GM18519 (cell line): ENCODE measurements at regions not wholly inside any gene's neighbourhood (a gene's known extent, or its start where the extent isn't known, plus 50 kb on each side); places are given as distances from the start of the nearest gene placed in this dataset.

Experiments used
- ATAC-seq: cut with Tn5 transposase; IDR thresholded peaks from one replicate; pipeline ENCODE4 v1.9.1; 2021; ENCODE audit warnings: mild to moderate bottlenecking, moderate library complexity; ENCODE audit not compliant: unreplicated experiment, low FRiP score

DNA sequence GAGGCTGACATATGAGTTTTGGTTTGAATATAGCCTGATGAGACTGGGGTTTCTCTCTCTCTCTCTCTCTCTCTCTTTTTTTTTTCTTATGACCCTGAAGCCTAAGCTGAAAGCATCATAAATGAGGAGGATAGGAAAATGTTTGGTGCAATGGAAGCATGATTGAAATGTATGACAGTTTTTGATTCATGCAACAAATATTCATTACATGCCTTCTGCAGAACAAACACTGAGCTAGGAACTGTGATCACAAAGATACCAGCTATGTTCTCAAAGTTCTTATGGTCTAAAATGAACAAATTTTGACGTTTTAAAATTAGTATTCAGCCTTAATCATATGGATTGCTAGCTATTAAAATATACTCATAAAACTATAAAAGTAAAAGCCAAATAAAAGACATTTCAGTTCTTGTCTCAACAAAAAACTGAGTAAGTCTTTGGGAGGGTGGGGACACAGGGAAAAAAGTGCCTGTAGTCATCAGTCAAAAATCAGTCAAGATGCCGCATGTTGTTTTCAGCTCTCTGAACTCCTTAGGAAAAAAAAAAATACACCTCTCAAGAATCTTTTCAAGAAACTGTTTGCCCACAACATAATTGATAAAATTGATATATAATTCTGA lies 57.2 kb downstream of the NKX6-1 start:
- no peak for ATAC-seq

DNA sequence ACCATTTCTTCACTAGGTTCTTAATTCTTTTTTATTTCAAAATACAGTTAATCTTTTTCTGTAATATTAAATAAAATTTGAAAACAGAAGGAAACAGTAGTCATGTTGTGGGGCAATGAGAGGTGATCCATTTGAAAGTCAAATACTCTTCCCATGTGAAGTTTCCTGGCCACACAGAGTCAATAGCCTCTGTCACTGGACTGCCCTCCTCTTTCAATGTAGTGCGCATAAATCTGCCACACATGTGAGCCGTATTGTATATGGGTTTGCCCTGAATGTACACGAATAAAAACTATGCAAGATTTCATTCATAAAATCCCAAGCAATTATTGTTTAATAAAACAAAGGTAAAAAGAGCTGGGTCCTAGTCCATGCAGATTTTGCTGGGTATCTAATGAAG lies 59.1 kb downstream of the NKX6-1 start:
- no peak for ATAC-seq

- no peak for ATAC-seq
These were observed 62.3 kb downstream of the NKX6-1 start for GRCh38 chr4:84436812-84437211.

DNA sequence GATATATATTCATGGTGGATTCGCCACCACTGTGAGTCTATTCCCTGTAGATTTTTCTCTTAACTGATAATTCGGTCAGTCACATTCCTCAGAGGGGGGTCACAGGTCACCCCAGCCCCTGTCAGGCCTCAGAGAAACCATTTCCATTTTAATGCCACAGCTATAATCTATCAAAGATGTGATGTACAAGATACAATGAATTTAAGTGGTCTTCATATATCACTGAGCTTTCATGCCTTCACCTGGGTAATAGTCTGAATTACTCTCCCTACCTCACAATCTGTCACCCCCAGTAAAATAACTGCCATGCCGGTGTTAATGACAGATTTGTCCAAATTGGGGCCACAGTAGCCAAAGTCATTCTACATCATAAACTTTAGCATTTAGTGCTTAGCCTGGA lies 64.7 kb downstream of the NKX6-1 start:
- ATAC-seq, result no peak

- ATAC-seq, result no peak
These were observed 65.4 kb downstream of the NKX6-1 start for GRCh38 chr4:84433633-84434222.

DNA sequence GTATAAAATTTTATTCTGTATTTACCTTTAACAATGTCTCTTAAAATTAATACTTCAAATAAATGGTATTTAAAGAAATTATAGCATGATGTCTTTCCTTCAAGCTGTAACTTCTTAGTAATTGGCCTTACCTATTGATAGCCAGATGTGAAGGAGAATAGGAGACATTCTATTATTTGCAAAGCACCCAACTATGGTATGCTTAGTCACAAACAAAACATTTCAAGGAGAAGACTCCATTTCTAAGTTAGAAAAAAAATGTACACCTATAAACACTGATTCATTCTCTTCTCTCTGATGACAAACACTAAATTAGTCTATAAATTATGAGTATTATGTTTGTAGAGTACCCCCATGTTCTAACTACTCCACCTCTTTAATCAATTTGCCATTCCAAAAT lies 66.4 kb downstream of the NKX6-1 start:
- ATAC-seq, result no peak

DNA sequence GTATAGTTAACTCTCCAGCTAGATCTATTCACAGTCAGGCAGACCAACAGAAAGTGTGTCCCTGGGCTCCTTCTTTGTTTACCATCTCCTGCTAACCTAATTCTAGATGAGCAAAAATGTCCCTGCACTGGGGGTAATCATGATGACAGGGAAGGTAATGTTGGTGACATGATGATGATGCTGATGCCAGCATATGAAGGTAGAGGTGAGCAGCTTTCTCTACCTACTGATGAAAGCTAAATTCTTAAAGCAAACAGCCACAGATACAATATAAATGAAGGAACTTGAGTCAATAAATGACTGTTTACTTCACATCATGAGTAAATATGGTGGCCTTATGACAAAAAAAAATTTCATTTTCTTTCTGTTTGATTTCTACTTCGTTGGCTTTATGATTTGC lies 78.5 kb downstream of the NKX6-1 start:
- no peak for ATAC-seq

DNA sequence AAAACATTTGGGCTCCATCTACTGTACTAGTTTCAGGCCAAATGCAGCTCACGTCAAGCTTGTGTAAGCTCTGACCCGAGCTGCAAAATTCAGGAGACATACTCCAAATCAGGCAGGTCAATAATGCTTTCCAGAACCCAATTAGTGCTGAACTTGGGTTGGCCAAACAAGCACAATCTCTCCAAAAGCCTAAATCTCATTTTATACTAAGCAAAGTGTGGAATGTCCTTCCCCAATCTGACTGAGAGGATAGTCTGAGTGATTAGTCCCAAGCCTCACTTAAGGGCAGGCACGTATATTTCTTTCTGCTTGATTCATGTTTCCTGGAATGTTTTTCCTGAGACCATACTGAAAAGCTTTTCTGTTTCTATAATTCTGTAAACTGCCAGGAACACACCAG lies 79.9 kb downstream of the NKX6-1 start:
- ATAC-seq, result no peak

DNA sequence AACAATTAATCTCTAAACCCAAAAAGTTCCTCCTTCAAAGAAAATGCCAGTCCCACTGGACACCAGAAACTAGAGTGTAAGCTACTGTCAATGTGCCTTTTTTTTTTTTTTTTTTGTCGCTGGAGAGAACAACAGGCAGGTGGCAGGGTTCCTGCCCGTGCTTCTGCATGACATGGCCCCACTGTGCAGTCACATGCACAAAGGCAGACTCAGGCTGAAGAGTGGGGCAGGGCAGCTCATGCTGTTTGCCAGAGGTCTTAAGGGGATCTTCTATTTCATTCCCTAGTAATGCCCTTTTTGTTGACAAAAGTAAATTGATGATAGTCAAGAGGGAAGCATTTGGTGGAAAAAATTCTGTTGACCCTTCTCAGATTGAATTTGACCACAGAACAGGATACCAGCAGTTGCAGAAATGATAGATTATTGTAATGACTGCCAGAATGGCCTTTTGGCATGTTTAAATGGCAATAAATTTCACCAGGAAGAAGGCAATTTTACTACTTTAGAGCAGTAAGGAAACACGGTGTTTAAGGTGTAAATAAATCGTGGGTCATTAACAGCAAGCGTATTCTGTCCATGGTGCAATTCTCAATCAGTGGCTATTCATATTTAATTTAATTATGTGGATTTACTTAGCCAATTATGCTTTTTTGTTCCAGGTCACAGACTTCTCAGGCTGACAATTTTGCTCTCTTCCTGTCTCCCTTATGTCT lies 80.9 kb downstream of the NKX6-1 start:
- ATAC-seq, result no peak

- ATAC-seq, result no peak
These were observed 85.1 kb downstream of the NKX6-1 start for GRCh38 chr4:84413976-84414375.

DNA sequence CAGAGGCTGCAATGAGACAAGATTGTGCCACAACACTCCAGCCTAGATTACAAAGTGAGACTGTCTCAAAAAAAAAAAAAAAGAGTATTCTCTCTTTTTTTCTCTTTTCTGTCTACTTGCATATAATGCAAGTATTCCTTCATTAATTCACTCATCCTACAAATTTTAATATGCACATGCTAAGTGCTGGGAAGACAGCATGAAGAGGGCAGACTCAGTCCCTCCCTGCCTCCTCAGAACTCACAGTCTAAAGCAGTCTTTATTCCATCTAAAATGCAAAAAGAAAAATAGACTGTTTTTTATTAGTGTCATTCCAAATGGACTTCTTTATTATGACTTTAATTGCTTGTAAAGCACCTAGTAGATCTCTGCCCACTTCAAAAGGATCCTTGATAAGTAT lies 85.6 kb downstream of the NKX6-1 start:
- ATAC-seq, result no peak

DNA sequence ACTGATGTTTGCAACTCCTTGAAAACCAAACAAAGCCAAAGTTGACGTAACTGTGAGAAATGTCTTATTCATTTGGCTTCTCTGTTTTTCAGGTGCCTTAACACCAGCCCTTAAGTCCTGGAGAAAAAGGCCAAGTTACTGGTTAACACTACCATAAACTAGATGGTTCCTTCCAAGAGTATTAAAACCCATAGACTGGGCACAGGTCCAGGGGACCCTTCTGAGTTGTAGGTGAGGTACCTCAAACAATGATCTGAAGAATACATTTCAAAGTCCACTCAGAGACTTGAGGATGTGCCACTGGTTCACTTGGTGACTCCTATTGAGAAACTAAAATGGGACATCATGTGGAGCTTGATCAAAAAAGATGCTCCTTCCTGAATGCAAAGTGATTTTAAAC lies 87.0 kb downstream of the NKX6-1 start:
- ATAC-seq, result no peak

DNA sequence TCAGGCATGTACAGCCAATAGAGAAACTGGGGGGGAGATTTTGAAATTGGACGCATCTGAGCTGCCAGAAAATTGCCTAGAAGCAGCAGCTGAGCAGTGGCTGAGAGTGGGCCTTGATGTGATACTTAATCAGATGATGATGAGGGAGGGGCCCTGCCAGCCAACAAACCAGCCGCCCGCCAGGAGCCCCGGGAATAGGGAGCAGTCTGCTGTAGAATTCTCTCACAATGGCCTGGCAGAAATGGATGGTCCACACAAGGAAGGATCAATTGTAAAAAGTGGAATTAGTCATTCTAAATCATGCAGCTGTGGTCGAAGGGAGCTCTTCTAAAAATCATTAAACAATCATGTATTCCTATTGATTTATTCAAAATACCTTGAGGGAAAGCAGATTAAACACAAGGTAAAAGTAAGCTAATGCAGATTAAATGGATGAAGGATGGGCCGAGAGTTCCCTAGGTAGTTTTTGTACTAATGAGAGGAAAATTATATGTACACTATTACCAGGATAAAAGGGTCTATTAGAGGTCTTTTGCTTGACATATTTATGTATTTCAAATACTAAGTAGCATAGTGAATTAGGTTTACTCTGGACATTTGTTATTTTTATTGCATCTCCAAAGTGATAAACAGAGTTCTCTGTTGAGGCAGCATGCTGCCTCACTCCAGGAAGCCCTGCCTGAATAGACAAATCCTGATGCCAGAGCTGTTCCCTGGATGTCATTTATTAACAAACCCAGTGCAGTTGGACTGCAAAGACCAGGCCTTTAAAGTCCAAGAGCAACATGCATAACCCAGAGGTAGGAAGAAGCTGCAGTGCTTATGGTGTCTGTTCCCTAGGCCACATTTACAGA lies 91.3 kb downstream of the NKX6-1 start:
- no peak for ATAC-seq

DNA sequence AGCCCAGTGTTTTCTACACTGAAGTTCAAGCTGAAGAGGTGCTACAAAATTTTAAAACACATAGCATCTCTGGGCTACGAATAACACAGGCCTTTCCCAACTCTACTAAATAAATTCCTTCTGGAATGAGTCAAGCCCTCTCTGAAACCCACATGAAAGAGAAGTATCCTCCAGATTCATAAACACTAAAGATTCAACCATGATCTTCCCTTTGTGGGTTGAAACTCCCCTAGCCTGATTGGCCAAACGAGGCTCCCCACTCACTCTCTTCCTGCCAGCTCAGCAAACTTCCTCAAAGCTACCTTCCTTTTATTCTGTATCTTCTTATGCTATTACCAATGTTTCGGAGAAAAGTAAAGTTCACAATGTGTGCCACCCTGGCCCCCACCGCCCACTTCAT lies 95.4 kb downstream of the NKX6-1 start:
- ATAC-seq, result no peak

DNA sequence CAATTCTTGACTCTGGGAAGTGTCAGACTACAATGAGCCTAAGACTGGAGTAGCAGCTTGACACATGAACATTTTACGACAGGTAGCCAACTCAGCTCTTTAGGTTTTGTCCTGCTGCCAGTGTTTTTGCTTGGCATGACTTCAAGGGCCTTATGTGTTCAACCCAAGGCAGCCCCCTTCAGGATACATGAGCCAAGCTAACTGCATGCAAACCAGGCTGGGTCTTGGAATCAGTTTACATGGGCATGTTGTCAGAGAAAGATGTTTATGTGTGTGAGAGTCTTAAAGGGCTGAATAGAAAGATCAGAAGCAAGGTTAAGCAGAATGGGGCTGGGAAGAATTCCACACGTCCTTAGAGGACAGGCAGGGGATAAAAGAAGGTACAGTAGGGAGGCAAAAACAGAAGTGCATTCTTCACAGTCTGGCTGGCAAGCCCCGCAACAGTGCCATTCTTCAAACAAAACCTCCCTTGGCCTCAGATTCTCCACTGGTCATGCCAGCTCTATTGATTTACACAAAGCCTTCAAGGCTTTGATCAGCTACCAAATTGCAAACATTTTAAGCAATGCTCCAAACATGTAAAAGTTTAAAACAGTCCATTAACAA lies 97.3 kb downstream of the NKX6-1 start:
- ATAC-seq, result no peak

- no peak for ATAC-seq
These were observed 104.7 kb downstream of the NKX6-1 start for GRCh38 chr4:84394386-84394785.

GRCh38 chr4:84392951-84393590 lies 106.0 kb downstream of the NKX6-1 start:
- ATAC-seq, result no peak

- no peak for ATAC-seq
These were observed 109.7 kb downstream of the NKX6-1 start for GRCh38 chr4:84389406-84389805.

DNA sequence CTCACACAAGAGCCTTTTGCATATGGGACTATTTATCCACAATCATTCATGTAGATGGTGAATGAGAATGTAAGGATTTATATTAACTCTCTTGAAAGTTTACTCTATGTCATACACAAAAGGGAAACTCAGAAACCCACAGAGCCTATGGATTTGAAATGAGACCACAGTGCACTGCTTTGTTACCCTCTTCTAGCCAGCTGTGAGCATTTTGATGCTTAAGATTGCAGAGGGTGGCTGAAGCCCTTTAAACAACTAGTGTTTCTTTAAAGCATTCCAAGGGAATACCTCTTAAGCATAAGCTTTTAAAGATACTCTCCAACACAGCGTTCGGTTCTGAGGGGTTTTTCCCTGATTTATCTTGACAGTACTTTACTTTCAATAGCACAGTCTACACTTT lies 113.9 kb downstream of the NKX6-1 start:
- ATAC-seq, result no peak

DNA sequence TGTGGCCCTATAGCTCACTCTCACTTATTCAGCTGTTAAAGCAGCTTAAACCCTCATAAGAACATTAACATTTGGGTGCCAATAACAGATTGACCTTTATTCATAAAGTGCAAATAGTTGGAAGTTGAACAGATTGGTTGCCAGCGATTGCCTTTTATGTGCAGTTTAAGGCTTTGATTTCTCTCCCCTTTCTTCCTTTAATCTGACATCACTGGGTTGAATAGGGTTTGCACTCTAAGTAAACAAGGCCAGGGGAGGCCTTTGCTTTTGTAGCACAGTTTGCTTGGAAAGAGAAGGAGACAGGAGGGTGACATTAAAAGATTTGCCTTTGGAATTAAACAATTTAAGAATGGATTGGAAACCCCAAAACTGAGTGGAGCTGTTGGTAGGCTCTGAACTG lies 114.3 kb downstream of the NKX6-1 start:
- ATAC-seq, result no peak
